Tibial nerve (tissue), 4 donors: ENCODE measurements at regions not wholly inside any gene's neighbourhood (a gene's known extent, or its start where the extent isn't known, plus 50 kb on each side); places are given as distances from the start of the nearest gene placed in this dataset.

ENCODE experiments used
- EP300 ChIP-seq, 2 donors: sonication (generic); formaldehyde crosslinking; IDR thresholded peaks; one replicate each; pipeline ENCODE4 v1.6.1; 2017; ENCODE audit warnings: antibody characterized with exemption in 2 of 2, mild to moderate bottlenecking in 1 of 2
- POLR2A ChIP-seq, 2 donors: fragments of 450-650 bp; IDR thresholded peaks; one replicate each; pipeline ENCODE4 v1.6.1; 2017; ENCODE audit warnings: antibody characterized with exemption in 2 of 2, mild to moderate bottlenecking in 2 of 2, moderate library complexity in 2 of 2
- TF ChIP-seq, protein P1 (sequence below), 5 experiments: fragments of 200-600 bp in 3 of 5; fragments of 450-650 bp in 2 of 5; sonication (generic) in 3 of 5; IDR thresholded peaks; one replicate each; pipeline ENCODE4 v1.5.1; 2016 to 2019; ENCODE audit warnings: antibody characterized with exemption in 5 of 5, mild to moderate bottlenecking in 3 of 5, moderate library complexity in 2 of 5

- TF ChIP-seq, protein P1, sequence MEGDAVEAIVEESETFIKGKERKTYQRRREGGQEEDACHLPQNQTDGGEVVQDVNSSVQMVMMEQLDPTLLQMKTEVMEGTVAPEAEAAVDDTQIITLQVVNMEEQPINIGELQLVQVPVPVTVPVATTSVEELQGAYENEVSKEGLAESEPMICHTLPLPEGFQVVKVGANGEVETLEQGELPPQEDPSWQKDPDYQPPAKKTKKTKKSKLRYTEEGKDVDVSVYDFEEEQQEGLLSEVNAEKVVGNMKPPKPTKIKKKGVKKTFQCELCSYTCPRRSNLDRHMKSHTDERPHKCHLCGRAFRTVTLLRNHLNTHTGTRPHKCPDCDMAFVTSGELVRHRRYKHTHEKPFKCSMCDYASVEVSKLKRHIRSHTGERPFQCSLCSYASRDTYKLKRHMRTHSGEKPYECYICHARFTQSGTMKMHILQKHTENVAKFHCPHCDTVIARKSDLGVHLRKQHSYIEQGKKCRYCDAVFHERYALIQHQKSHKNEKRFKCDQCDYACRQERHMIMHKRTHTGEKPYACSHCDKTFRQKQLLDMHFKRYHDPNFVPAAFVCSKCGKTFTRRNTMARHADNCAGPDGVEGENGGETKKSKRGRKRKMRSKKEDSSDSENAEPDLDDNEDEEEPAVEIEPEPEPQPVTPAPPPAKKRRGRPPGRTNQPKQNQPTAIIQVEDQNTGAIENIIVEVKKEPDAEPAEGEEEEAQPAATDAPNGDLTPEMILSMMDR (IDR thresholded peaks at IDR 0.05): no peak
- TF ChIP-seq POLR2A (IDR thresholded peaks at IDR 0.05) (no peak), EP300 (IDR thresholded peaks at IDR 0.05) (no peak)
Observed at GRCh38 chr18:78777992-78778391, 201.6 kb upstream of the SALL3 start.
